Suprapubic skin (tissue), 4 donors: ENCODE measurements at regions not wholly inside any gene's neighbourhood (a gene's known extent, or its start where the extent isn't known, plus 50 kb on each side); places are given as distances from the start of the nearest gene placed in this dataset.

Experiments
- DNase-seq, 2 donors: peaks; one replicate each; pipeline ENCODE4 v3.0.0-alpha.2; 2019; ENCODE audit warnings: low spot score in 2 of 2
- H3K27ac ChIP-seq: fragments of 200-600 bp; sonication (generic); one replicate; pipeline ENCODE4 v1.5.1; 2019
- H3K27me3 ChIP-seq: fragments of 200-600 bp; sonication (generic); one replicate; pipeline ENCODE4 v1.5.1; 2019
- H3K36me3 ChIP-seq: fragments of 200-600 bp; sonication (generic); one replicate; pipeline ENCODE4 v1.5.1; 2019
- H3K4me1 ChIP-seq: fragments of 200-600 bp; sonication (generic); one replicate; pipeline ENCODE4 v1.5.1; 2019
- H3K4me3 ChIP-seq: fragments of 200-600 bp; sonication (generic); one replicate; pipeline ENCODE4 v1.5.1; 2019; ENCODE audit warnings: mild to moderate bottlenecking
- H3K9me3 ChIP-seq: fragments of 200-600 bp; sonication (generic); one replicate; pipeline ENCODE4 v1.5.1; 2019
- CTCF ChIP-seq, 2 donors: fragments of 200-600 bp in 1 of 2; fragments of 450-650 bp in 1 of 2; sonication (generic) in 1 of 2; IDR thresholded peaks; one replicate each; pipeline ENCODE4 v1.5.1; 2016 to 2019; ENCODE audit warnings: antibody characterized with exemption in 2 of 2, mild to moderate bottlenecking in 1 of 2, moderate library complexity in 1 of 2
- EP300 ChIP-seq: sonication (generic); formaldehyde crosslinking; IDR thresholded peaks from one replicate; pipeline ENCODE4 v1.6.1; 2017; ENCODE audit warnings: antibody characterized with exemption
- POLR2A ChIP-seq, 2 donors: fragments of 450-650 bp; IDR thresholded peaks; one replicate each; pipeline ENCODE4 v1.6.1; 2017; ENCODE audit warnings: antibody characterized with exemption in 2 of 2, mild to moderate bottlenecking in 2 of 2, moderate library complexity in 2 of 2
- POLR2AphosphoS5 ChIP-seq, 3 donors: sonication (generic); formaldehyde crosslinking; IDR thresholded peaks; one replicate each; pipeline ENCODE4 v1.6.1; 2017; ENCODE audit warnings: antibody characterized with exemption in 3 of 3
- WGBS: methylation state at CpG from one replicate; pipeline ENCODE4 v1.1.5; 2018; 5-methylcytosine and 5-hydroxymethylcytosine counted together

GRCh38 chr10:110425684-110426293, 71.9 kb upstream of the DUSP5 start:
- no peaks in the 10 kb centered on the region for H3K36me3 ChIP-seq
- peaks cover 9% of the 10 kb centered on the region for H3K4me1 ChIP-seq
- no peak overlapping the region for H3K4me3 ChIP-seq
- WGBS, result 87% methylated on average over 11 of the region's 11 CpGs
- no peaks in the 10 kb centered on the region for H3K27me3 ChIP-seq
- H3K27ac ChIP-seq, result no peak overlapping the region
- H3K9me3 ChIP-seq, result no peaks in the 10 kb centered on the region
- no peak for TF ChIP-seq POLR2AphosphoS5 (IDR thresholded peaks at IDR 0.05)
- no peak for TF ChIP-seq CTCF (IDR thresholded peaks at IDR 0.05)
- no peak for TF ChIP-seq POLR2A (IDR thresholded peaks at IDR 0.05)
- TF ChIP-seq EP300, result no peak
- DNase-seq, result no peak

DNA sequence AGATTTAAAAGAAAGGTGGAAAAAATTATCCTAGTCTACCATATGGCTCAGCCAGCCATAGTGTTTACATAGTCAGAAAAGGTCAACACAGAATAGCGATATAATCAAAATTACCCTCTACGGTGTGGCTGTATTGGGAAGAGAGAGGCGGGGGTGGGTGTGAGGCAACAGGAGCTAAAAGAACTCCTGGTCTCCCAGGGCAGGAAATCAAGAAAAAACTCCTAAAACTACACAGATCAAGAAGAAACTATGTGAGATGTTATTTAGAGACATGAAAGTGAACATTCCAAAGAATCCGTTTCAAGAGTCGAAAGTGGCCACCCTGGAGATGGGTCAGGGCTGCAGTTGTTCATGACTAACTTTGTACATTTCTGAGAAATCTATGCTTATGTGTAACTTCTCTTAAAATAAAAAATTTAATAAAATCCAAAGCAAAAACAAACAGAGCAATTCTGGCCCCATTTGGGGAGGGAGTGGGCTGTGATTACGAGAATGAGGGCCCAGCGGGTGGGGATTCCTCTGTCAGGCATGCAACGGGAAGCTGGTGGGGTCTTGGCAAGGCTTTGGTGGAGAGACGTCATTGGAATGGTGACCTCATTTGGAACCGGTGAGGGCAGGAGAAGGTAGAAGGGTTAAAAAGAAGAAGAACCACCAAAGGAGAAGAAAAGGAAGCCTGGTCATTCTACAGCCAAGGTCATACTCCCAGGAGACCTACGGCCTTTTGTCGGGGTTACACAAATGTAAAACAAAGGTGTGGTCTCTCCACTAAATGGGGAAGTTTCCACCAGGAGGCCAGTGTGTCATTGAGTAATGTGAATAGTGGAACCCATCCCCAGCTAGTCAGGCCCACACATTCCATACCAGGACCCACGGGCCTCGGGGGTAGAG, 71.2 kb upstream of the DUSP5 start:
- Histone ChIP-seq H3K9me3 (no peaks in the 10 kb centered on the region), H3K27me3 (no peaks in the 10 kb centered on the region), H3K36me3 (no peaks in the 10 kb centered on the region), H3K4me3 (no peak overlapping the region), H3K4me1 (peaks cover 9% of the 10 kb centered on the region), H3K27ac (no peak overlapping the region)
- TF ChIP-seq POLR2AphosphoS5 (IDR thresholded peaks at IDR 0.05) (no peak), EP300 (no peak), CTCF (IDR thresholded peaks at IDR 0.05) (no peak), POLR2A (IDR thresholded peaks at IDR 0.05) (no peak)
- WGBS, result 71% methylated on average over 14 of the region's 14 CpGs
- no peak for DNase-seq

DNA sequence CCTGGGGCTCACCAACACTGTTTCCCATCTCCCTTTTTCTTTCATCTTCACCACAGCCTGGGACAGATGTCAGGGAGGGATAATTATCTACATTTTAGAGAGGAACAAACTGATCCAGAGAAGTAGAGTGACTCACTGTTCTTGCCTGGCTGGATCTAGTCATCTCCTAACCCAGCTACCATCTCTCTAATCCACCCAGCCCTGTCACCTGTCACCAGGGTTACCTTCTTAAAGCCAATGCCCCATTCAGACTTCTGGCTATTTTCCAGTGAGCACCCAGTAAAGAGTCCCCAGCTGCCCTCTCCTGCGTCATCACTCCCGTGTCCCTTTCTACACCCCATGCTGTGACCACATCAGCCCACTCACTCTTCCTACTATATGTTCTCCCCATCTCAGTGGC, 68.4 kb upstream of the DUSP5 start:
- peak in 1 of 2 donors; percentile 7 for DNase-seq
- H3K27me3 ChIP-seq, result no peaks in the 10 kb centered on the region
- WGBS, result 62% methylated on average over 2 of the region's 2 CpGs
- TF ChIP-seq CTCF (IDR thresholded peaks at IDR 0.05), result no peak
- no peak for TF ChIP-seq POLR2A (IDR thresholded peaks at IDR 0.05)
- no peak for TF ChIP-seq POLR2AphosphoS5 (IDR thresholded peaks at IDR 0.05)
- TF ChIP-seq EP300, result no peak
- H3K4me3 ChIP-seq, result no peak overlapping the region
- H3K9me3 ChIP-seq, result no peaks in the 10 kb centered on the region
- H3K4me1 ChIP-seq, result peaks cover 10% of the 10 kb centered on the region
- no peak overlapping the region for H3K27ac ChIP-seq
- H3K36me3 ChIP-seq, result no peaks in the 10 kb centered on the region

GRCh38 chr10:110430340-110431273, 67.1 kb upstream of the DUSP5 start:
- TF ChIP-seq CTCF (IDR thresholded peaks at IDR 0.05) (no peak), POLR2A (IDR thresholded peaks at IDR 0.05) (no peak), POLR2AphosphoS5 (IDR thresholded peaks at IDR 0.05) (no peak), EP300 (no peak)
- Histone ChIP-seq H3K4me3 (no peak overlapping the region), H3K4me1 (peaks cover 10% of the 10 kb centered on the region), H3K36me3 (no peaks in the 10 kb centered on the region), H3K27me3 (no peaks in the 10 kb centered on the region), H3K27ac (peak overlapping the region; percentile 79), H3K9me3 (no peaks in the 10 kb centered on the region)
- DNase-seq, result peak in 1 of 2 donors; percentile 55
- 68% methylated on average over 8 of the region's 13 CpGs for WGBS
